GM21737 (cell line): ENCODE measurements at regions not wholly inside any gene's neighbourhood (a gene's known extent, or its start where the extent isn't known, plus 50 kb on each side); places are given as distances from the start of the nearest gene placed in this dataset.
"Not testable (repeated sequence)": the region's sequence is repeated elsewhere in the genome, so short reads cannot be mapped to it uniquely, and the experiment has no call there.

Experiments
- ATAC-seq: cut with Tn5 transposase; IDR thresholded peaks from one replicate; pipeline ENCODE4 v1.9.1; 2021; ENCODE audit warnings: mild to moderate bottlenecking, moderate library complexity; ENCODE audit not compliant: unreplicated experiment

- ATAC-seq: no peak
These were observed 147.4 kb downstream of the TENT5C start for GRCh38 chr1:117753232-117753631.

GRCh38 chr1:117753652-117754051, 147.8 kb downstream of the TENT5C start:
- ATAC-seq: no peak

- no peak for ATAC-seq
These were observed 148.5 kb downstream of the TENT5C start for GRCh38 chr1:117754061-117754969.

GRCh38 chr1:117757668-117758067, 151.8 kb downstream of the TENT5C start:
- ATAC-seq: no peak

- ATAC-seq: peak; percentile 80
These were observed 152.8 kb downstream of the TENT5C start for GRCh38 chr1:117758444-117759316.

- no peak for ATAC-seq
These were observed 153.7 kb downstream of the TENT5C start for GRCh38 chr1:117759535-117759934.

- ATAC-seq: no peak
These were observed 154.2 kb downstream of the TENT5C start for GRCh38 chr1:117760069-117760468.

GRCh38 chr1:117760485-117760884, 154.6 kb downstream of the TENT5C start:
- ATAC-seq: no peak

- not testable (repeated sequence) for ATAC-seq
These were observed 161.7 kb downstream of the GDAP2 start for GRCh38 chr1:117767756-117768155.

- ATAC-seq: no peak
These were observed 158.4 kb downstream of the GDAP2 start for GRCh38 chr1:117770981-117771531.

- ATAC-seq: no peak
These were observed 150.1 kb downstream of the GDAP2 start for GRCh38 chr1:117779364-117779763.

- no peak for ATAC-seq
These were observed 148.5 kb downstream of the GDAP2 start for GRCh38 chr1:117780687-117781475.

- ATAC-seq: no peak
These were observed 147.4 kb downstream of the GDAP2 start for GRCh38 chr1:117782056-117782455.

- no peak for ATAC-seq
These were observed 145.6 kb downstream of the GDAP2 start for GRCh38 chr1:117783606-117784396.

- no peak for ATAC-seq
These were observed 141.4 kb downstream of the GDAP2 start for GRCh38 chr1:117788014-117788413.

GRCh38 chr1:117793413-117793812, 136.0 kb downstream of the GDAP2 start:
- no peak for ATAC-seq

GRCh38 chr1:117794073-117794472, 135.3 kb downstream of the GDAP2 start:
- no peak for ATAC-seq

- ATAC-seq: no peak
These were observed 134.2 kb downstream of the GDAP2 start for GRCh38 chr1:117795190-117795589.

GRCh38 chr1:117795792-117796191, 133.6 kb downstream of the GDAP2 start:
- ATAC-seq: no peak

- ATAC-seq: no peak
These were observed 133.2 kb downstream of the GDAP2 start for GRCh38 chr1:117796226-117796625.
